Keratinocyte (primary cell): ENCODE measurements at regions not wholly inside any gene's neighbourhood (a gene's known extent, or its start where the extent isn't known, plus 50 kb on each side); places are given as distances from the start of the nearest gene placed in this dataset.

Source experiments
- CTCF ChIP-seq, 3 experiments: IDR thresholded peaks in 1 of 3; conservative IDR thresholded peaks in 1 of 3; optimal IDR thresholded peaks in 1 of 3; 2 replicates in 2 of 3; 3 replicates in 1 of 3; pipeline versions ENCODE3 to v1.5.1; 2011; ENCODE audit warnings: low read length in 3 of 3, mild to moderate bottlenecking in 3 of 3, moderate library complexity in 2 of 3, control low read depth in 1 of 3, inconsistent platforms in 1 of 3; ENCODE audit not compliant: insufficient read depth in 2 of 3; ENCODE audit errors: extremely low read depth in 1 of 3
- EZH2 ChIP-seq: IDR thresholded peaks from one replicate; pipeline ENCODE4 v1.6.1; 2012; ENCODE audit warnings: inconsistent platforms, mild to moderate bottlenecking, low read length, moderate library complexity

GRCh38 chr5:155727512-155728145 lies 599.3 kb upstream of the SGCD start:
- TF ChIP-seq CTCF (optimal IDR thresholded peaks at IDR 0.05 in 1 of 3, IDR thresholded peaks at IDR 0.05 in 1 of 3, conservative IDR thresholded peaks at IDR 0.05 in 1 of 3; ENCODE audit: extremely low read depth in 1 of 3, insufficient read depth in 2 of 3, low read length in 3 of 3) (no peak), EZH2 (peak; percentile 15)
